Muscle of back (tissue), 3 donors: ENCODE measurements at regions not wholly inside any gene's neighbourhood (a gene's known extent, or its start where the extent isn't known, plus 50 kb on each side); places are given as distances from the start of the nearest gene placed in this dataset.

Experiments
- DNase-seq, 3 donors: peaks; one replicate each; pipeline versions ENCODE4 v3.0.0 to v3.0.0-alpha.2; 2013

GRCh38 chr13:40476175-40476958 is 190.1 kb downstream of the FOXO1 start:
- DNase-seq: peak in 1 of 3 donors; percentile 15

DNA sequence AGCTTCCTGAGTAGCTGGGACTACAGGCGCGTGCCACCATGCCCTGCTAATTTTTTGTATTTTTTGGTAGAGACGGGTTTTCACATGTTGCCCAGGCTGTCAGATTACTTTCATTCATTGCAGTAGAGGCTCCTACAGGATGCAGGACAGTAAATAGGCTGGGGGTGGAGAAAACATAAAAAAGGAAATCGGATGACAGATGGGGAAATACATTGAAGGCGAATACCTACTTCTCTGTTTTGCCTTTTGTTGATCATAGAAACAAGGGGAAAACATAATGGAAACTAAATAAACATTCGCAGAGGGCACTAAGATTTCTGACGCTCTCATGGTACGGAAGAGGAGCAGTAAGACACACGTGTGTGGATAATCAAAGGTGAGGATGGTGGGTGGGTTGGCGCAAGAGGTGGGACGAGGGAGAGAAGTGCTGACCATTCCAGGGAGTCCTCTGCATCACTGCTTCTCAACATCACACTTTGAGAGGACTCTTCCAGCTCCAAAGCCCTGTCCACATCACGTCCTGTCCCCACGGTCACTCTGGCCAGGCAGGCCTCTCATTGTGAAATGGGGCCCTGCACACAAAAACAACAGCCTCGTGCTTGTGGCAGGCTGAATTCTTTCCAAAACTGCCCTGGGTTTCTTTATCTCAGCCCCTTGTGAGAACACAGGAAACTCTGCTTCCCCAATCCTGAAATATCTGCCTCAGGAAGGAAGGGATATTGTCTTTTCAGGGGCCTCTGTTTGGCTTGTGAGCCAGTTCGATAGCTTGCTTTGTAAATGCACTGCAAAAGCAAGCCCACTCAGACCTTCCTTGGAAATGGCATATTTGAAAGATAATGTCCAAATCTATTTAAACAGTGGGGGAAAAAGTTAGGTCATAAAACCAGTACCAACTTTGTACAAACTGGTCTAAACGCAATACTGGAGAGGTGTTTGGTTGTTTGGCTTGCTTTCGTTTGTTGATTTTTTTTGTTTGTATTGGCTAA is 188.5 kb downstream of the FOXO1 start:
- peak in 1 of 3 donors; percentile 63 for DNase-seq

DNA sequence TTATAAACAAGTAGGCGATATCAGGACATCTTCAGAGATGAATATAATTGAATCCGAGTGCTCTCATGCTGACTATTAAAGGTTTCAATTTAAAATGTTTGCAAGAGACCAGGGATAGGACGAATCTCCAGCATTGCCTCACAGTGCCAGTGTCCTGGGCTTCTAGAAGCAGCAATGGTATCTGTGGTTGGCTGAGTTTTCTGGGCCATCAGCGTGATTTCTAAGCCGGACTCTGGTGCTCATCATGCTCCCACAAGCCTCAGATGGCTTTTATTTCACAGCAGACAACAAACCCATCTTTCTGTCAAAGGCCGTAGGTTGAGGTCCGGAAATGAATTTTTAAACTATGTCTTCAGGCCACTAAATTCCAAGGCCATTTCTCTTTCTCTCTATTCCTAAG is 187.7 kb downstream of the FOXO1 start:
- no peak for DNase-seq

DNA sequence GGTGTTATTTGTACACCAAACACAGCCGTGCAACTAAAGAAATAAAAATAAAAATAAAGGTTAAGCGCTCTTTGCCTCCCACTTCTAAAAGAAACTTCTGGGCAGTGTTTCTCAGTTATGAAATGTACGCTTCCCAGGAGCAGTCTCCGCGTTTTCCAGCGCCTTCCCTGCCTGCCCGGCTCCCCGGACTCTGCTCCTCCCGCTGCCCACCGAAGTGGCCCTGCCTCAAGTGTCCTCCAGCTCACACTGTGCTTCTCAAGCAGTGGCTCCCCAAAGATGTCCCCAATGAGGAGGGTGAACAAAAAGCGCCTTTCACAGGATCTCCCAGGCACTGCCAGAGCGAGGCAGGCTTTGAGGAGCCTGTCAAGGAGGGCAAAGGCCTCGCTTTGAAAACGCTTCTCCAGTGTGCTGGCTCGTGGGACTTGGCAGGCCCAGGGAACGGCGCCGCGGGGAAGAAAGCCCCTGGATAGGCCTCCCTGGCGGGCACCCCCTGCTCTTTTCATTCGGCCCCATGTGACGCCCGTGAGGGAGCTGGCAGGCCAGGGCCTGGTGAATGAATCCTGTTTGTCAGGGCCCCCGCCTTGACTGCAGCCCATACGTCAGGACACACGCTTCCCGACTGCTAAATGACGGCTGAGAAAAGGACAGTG is 187.1 kb downstream of the FOXO1 start:
- DNase-seq: no peak

- no peak for DNase-seq
Observed at GRCh38 chr13:40480012-40480914, 186.2 kb downstream of the FOXO1 start.

DNA sequence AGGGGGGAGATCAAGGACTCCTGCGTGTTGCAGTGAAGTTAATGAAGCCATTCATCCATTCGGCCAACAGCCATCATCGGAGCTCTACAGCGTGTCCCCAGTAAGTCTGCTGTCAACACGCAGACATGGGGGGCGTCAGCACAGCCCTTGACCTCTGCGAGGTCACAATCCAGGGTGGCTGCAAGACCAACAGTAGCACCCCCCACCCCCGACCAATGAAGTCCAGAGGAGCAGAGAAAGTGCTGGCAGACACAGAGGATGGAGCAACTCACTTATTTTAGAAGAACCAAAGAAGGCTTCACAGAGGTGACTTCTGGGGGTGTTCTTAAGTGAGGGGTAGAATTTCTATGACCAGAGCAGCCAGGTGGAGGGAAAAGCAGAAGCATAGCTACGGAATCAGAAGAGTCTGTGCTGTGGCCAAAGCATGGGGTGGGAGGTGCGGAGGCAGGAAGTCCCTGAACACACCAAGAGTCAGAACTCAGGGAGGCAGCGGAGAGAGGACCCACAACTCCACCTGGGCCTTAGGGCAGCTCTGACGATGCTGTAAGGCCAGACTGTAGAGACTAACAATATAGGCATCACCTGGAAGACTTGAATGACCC is 185.4 kb downstream of the FOXO1 start:
- no peak for DNase-seq

- no peak for DNase-seq
Observed at GRCh38 chr13:40483601-40484000, 182.8 kb downstream of the FOXO1 start.

DNA sequence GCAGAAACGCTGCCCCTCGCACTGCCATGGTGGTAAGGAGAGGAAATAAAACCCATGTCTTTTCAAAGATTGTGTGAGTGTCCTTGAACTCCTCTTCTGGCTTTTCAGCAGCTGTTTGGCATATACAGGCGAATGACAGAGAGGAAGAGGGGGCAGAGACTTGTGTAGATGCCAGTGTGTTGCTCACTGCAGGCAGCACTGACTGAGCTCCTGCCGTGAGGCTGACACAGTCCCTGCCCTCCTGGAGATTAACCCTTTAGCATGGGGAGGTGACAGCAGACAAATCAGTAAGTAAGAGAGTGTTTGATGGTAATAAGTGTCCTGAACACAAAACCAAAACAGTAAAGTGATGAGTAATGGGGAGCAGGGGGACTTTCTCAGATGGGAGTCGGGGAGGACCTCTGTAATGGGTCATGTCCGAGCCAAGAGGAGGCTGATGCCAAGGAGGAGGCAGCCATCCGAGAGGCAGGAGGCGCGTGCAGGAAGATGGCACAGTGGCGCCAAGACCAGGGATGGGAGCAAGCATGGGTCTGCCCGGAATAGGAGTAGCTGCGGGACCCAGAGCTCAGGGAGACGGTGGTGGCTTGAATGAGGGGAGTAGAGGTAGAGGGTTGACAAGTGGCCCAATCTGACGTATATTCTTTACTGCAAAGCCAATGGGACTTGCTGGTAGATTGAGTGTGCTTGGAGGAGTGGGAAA is 182.2 kb downstream of the FOXO1 start:
- DNase-seq: no peak

- DNase-seq: no peak
Observed at GRCh38 chr13:40484974-40485373, 181.5 kb downstream of the FOXO1 start.

DNA sequence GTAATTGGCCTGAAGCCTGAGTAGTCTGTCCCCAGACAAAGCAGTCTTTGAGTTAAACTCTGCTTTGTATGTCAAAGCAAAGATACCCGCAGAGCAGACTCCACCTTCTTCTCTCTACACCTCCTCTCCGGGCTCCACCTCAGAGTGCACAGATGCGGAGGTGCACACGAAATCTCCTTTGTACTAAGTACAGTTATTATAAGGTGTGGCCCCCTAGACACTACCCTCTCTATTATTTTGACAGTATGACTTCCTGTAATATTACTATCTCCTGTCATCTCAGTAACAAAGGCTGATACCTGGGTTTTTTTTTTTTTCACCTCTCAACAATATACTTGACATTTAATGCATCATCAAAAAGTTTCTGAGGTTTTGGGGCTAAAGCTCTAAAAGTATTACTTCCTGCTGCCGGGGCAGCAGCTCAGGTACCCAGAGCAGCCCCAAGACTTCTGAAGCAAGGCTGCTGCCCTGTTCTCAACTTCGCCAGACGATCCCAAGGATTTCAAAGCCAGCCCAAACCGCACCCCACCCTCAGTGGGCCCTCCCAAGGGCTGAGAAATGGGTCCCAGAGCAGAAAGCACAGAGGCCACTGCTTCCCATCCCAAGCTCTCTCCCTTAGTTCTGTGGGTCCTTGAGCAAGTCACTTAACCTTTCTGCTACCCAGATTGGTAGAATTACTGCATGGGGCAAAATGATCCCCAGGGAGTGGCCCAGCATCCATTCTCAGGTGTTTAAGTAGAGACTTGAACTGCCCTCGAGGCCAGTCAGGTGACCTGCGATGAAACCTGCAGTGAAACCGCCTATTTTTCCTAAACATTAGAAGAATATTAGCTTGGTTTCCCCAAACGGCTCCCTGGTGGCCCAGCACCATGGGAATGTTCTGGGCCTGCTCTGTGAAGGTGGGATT is 180.6 kb downstream of the FOXO1 start:
- DNase-seq: no peak

DNA sequence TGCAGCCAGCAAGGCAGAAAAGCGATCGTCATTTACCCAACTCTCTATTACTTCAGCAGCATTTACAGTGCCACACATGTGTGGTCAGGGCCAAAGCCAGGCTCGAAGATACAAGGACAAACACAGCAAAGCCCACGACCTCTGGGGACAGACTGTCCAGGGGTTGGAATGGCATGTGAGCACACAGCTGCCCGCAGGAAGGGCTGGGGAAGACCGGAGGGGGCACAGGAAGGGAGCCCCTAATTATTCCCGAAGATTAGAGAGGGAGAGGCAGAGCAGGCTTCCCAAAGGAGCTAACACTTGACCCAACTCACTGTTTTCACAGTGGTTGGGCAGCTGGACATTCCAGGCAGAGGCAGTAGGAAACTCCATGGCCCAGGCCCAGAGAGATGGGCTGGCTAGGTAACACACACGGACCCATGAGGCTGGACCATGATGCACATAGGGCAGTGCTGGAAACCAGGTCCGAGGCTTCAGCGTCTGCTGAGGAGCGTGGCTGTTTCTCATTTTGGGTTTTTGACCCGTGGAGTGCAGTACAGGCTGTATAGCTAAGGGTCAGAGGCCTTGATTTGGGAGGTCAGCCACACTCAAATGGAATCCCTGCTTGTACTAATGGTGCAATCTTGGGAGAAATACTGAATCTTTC is 179.8 kb downstream of the FOXO1 start:
- no peak for DNase-seq

- no peak for DNase-seq
Observed at GRCh38 chr13:40488869-40489391, 177.5 kb downstream of the FOXO1 start.

DNA sequence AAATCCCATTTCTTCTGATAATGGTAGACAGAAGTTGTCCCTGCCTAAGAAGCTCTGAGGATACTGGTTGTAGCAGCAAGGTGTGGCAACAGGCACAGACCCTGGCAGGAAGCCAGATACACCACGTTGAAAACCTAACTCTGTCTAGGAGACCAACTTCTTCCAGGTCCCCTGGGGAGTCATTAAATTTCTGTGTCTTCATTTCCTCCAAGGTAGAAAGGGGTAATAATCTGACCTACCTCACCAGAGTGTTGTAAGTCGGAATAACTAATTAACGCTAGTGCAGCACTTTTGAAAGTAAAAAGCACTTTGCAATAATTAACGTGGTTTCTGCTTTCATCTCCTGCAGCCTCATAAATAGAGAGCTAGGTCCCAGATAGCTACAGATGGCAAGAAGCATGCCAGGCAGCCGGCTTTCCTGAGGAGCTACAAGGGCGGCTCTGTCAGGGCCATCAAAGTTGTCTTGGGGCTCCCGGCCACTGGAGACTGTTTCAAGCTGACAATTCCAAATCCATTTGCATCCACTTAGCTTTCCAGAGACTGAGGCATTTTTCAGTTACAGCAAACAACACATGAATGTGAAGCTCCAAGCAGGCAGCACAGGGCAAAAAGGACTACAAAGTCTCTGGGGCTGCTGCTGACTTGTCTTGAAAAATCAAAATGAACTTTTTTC is 176.2 kb downstream of the FOXO1 start:
- DNase-seq: no peak

DNA sequence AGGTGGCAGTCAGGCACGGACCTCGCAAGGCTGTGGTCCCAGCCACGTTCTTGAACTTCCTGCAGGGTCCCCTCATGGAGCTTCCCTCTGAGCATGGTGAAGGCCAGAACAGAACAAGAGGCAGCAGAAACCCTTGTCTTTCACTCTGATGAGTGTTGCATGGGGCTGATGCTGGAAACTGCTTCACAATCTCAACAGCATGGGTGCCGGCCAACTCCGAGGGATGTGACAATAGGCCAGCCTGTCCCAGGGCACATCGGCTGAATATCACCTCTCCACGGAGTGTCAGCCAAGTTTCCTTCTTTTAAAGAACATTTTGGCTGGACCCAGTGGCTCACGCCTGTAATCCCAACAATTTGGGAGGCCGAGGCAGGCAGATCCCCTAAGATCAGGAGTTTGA is 173.9 kb downstream of the FOXO1 start:
- DNase-seq: no peak

DNA sequence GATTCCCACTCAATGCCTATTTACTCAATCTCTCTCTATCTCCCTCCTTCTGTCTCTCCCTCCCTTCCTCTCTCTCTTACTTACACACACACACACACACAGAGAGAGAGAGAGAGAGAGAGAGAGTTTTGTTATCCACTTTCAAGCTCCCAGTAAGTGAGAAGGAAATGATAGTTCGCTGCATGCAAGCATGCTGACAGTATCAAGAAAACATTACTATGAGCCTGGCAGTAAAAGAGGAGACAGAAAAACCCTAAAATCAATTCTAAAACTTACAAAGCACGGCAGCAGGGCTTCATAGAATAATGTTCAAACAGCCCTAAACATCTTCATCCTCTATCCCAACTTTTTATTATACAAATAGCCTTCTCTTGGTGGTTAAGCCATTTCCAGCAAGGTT is 171.9 kb downstream of the FOXO1 start:
- no peak for DNase-seq

DNA sequence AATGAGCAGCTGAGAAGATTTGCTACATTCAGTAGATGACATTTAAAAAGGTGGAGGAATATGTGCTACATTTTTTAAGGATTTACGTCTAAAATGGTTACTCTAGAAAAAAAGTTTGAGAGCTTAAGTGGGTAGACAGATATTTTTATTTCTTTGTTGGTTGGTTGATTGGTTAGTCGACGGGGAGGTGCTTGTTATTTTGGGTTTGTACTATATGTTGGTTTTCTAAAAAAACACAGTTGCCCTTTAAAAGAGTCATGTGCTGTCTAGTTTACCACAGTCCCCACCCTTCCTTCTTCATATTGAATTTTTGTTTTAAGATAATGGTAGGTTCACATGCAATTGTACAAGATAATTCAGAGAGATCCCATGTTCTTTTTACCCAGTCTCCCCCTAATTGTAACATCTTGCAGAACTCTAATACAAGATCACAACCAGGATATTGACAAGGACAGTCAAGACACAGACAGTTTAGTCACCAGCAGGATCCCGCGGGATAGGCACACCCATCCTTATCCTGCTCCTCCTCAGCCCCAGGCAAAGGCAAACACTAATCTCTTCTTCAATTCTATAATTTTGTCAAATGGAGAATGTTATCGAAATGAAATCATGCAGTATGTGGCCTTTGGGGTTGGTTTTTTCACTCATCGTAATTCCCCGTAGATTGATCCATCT is 171.4 kb downstream of the FOXO1 start:
- DNase-seq: no peak

- DNase-seq: no peak
Observed at GRCh38 chr13:40495621-40496001, 170.8 kb downstream of the FOXO1 start.
